Stimulated activated CD8-positive, alpha-beta memory T cell treated with anti-CD3 and anti-CD28 coated beads, Interleukin-7, amount 100 ng/mL, for 24 hours (primary cell): ENCODE measurements at regions not wholly inside any gene's neighbourhood (a gene's known extent, or its start where the extent isn't known, plus 50 kb on each side); places are given as distances from the start of the nearest gene placed in this dataset.

Source experiments
- DNase-seq: peaks from one replicate; pipeline ENCODE4 v3.0.0-alpha.2; 2020; ENCODE audit warnings: low read depth

DNA sequence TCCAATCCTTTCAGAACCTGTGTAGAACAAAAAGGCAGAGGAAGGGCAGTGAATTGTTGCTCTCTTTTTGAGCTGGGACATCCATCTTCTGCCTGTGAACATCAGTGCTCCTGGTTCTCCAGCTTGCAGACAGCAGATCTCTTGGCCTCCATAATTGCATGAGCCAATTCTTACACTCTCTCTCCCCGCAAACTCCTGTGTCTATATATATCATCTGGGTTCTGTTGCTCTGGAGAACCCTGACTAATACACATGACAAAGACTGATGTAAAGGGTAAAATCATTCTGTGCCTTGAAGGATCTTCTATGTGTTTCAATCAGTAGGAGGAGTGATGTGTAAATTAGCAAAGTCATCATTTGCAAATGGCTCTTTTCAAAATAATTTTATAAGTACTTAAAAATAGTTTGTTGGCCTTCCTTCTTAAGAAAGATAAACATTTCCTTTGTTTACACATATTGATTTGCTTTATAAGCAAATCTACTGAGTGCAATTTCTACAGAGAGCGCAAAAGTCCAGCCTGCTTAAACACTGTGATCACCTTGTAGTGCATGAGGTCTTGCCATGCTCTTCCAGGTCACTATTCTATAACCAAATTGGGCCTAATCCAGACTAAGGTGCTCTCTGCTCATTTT lies 154.9 kb upstream of the ANKRD28 start:
- DNase-seq, result no peak

DNA sequence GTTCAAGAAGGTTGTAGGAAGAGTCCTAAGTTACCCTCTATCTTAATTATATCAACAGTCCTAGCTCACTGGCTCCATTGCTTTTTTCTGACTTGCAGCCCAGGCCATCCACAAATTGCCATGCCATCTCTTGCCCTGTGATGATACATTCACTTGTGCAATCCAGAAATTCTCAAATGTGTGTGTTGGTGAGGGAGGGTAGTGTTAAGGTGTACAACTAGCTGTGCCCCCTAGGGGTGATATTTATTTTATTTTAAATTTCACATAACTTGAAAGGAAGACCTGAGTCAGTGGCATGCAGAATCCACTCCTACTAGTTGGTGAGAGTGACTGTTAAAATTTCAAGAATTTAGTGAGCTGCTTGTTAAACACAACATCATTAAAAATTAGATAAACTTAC lies 156.1 kb upstream of the ANKRD28 start:
- no peak for DNase-seq

DNA sequence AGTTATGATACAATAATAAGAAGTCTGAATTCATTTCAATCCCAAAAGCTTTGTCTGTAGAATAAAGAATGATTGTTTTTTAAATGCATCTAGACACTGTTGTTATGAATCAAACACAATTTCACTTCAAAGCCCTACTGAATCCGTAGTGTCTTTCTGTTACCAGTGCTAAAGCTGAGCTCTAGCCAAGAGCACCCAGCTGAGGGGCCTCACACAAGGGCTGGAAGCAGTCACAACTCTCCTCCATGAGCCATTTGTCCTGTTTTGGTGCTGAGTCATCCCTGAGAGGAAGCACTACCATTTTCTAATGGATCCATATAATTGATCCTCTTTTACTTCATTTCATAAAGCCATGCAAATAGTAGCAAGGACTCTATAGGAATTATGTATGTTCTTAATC lies 158.2 kb upstream of the ANKRD28 start:
- no peak for DNase-seq

DNA sequence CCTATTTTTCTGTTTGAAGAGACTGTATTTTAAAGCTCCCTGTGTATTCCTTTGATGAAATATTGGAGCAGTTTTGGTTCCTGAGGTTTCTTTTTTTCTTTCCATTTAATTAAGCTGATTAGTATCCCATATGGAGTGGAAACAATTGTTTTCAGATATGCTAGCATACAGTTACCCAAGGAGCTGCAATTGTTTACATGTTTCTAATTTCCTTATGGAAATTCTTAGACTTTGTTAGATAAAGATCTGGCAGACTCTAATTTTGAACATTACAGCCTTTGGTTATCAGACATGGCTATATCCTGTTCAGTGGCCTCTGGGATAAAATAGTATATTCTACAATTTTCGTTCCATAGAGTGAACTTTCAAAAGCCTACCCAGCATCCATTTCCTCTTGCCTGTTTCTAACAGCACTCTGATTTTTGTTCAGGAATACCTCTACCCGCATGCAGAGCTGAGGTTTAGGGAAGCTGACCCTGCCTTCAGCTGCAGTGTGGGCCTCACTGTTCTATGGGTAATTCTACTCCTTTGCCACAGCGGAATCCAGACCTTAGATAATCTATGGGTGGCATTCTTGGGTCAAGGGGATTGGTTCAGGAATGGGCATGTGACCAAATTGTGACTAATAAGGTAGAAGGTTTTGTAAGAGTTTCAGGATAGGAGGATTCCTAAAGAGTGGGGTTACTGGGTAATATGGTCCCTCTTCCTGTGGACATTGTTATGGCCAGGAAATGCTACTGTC lies 161.1 kb upstream of the ANKRD28 start:
- DNase-seq, result no peak

DNA sequence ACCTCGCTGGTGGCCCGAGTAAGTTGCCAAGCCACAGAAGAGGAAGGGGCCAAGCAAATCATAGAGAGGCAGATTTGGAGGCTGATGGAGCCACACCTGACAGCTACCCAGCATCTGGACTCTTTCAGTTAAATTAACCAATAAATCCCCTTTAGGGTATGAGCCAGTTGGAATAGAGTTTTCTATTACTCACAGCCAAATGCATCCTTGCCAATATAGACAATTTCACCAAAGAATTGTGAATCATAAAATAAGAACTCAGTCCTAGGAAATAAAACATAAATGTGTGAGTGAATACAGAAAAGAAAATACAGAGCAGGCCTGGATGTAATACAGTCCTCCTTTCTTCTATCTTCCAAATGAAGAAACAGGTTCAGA lies 161.6 kb upstream of the ANKRD28 start:
- DNase-seq, result no peak

DNA sequence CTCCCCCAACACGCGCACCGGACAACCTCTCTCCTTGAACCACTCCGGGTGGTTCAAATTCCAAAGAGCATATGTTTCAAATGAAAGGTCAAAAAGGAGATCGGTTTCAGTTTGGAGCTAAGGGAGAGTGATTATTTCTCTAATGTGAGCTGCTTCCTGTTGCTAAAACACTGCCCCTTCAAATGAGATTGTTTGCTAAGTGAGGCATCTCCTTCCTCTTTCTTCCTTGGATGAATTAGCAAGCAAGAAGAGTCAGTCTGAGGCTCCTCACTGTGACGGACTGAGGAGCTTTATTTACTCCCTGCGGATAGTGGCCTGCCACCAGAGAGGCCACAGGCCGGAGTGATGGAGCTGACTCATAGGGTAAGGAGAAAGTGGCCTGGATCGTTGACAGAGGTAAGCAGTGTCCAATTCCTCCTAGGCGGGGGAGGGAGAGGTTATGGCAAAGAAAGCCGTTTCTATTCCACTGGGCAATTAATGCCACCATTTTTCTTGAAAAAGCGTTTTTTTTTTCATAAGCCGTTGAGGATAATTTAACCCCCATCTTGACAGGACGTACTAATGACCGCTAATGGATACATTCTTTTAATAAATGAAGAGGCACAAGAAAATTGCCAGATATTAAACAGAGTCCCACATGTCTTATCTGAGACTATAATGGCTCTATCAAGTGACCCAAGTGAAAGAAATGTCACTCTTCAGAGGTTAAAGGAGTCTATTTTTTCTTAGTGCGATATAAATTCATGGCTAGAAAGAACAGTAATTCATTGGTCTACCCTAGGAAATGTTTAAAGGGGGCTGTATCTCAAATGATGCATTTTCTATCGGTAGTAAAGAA lies 167.0 kb upstream of the ANKRD28 start:
- DNase-seq, result no peak

- DNase-seq, result no peak
These were observed 169.8 kb upstream of the ANKRD28 start for GRCh38 chr3:15967577-15967976.

DNA sequence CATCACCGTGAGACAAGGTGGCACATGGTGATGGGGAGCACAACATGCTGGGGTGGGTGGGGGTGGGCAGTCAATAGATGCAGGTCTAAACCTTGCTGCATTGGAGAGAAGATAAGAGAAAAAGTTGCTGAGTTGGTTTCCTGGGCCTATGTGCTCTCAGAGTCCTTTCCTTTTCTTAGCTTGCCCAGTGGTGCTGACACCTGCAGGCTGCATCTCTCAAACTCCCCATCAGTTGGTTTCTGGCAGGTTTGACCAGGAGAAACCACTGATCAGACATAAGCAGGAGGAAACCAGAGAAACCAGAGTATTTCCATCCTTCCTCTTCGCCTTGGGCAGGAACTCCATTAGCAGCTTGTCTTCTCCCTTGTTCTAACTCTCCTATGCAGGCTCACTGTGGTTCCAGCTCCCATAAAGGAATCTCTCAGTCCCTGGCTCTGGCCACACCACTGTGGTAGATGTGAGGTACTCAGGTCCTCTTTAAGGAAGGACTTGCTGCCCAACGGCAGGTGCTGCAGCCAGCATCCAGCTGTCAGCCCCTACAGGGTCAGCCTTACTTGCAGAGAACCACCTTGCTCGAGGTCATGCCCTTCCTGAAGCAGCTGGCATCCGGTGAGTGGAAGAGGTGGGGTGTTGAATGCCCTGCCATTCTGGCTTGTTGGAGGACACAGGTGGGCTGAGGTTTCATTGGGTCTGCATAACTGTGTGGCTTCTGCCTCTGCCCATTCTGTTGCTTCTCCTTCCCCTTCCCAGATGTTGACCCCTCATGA lies 172.3 kb upstream of the ANKRD28 start:
- no peak for DNase-seq

GRCh38 chr3:15973414-15973813 lies 175.6 kb upstream of the ANKRD28 start:
- DNase-seq, result no peak

- no peak for DNase-seq
These were observed 176.2 kb upstream of the ANKRD28 start for GRCh38 chr3:15973940-15974339.

DNA sequence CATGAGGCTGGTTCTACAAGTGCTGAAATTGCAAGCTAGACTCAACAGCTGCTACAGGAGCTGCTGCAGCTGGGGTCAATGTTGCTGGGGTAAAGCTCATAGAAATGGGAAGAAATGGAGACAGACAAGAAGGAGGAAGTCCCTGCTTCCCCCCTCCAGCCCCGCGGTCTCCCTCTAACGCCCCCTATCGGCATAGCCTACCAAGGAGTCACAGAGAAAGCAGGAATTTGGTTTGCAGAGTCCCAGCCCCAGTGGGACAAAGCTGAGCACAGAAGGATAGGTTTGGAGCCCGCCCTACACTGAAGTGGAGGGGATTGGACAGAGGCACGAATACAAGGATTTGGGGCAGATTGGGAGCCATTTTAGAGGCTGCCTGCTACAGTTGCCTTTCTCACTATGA lies 176.9 kb upstream of the ANKRD28 start:
- DNase-seq, result no peak

GRCh38 chr3:15976524-15976923 lies 178.7 kb upstream of the ANKRD28 start:
- no peak for DNase-seq

DNA sequence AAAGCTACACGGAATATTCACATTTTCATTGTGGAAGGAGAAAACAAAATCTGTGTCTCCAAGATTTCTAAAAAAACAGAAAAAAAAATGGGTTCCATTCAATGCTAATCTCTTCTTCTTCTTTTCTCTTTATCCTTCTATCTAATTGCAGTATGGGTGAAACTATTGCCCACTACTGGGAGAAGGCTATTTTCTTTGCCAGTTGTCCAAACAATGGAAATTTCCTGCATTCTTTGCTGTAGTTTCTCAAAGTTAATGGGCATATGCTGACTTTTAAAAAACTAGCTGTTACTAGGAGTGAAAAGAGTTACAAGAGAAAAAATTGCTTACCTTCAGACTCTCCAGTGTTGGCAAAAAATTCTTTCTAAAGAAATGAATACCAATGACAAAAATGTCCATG lies 179.3 kb upstream of the ANKRD28 start:
- DNase-seq, result no peak

DNA sequence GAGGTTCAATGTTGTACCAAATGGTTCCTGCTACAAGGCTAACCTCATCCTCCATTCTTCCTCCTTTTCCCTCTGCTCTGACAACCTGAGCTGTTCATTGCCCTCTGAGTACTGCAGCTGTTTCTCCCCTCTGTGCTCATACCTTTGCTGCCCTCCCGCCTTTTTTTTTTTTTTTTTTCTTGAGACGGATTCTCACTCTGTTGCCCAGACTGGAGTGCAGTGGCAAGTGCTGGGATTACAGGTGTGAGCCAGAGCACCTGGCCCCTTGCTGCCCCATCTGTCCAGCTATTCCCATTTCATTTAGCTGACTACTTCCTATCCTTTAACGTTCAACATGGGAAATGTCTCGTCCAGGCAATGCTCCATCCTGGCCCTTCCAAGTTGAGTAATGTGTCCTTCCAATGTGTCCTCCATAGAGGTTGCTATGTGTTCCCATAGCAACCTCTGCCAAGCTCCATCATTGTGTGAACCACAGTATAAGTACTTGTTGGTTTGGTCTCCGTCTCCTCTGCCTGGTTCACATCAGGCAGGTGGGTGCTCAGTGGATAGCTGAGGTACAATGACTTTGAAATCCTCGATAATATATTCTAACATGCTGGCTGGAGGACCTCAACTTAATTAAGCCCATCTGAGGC lies 179.9 kb upstream of the ANKRD28 start:
- DNase-seq, result no peak

DNA sequence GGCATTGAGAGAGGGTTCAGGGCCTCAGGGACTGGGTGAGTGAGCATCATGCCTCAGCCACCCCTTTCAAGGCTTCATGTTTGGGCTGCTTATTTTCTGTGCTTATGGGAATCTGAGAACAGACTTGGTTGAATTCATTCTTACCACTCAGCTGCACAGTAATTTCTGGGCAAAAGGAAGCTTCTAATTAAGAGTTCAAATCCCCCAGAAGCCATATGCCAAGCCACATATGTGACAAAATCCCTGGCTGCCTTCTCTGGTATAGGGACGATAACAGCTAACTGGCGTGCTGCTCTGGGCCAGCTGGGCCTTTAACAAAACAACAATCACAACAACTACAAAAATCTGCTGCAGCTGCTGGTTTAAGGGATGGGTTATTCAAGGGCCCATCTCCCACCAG lies 181.0 kb upstream of the ANKRD28 start:
- no peak for DNase-seq

- no peak for DNase-seq
These were observed 181.7 kb upstream of the ANKRD28 start for GRCh38 chr3:15979495-15979894.

DNA sequence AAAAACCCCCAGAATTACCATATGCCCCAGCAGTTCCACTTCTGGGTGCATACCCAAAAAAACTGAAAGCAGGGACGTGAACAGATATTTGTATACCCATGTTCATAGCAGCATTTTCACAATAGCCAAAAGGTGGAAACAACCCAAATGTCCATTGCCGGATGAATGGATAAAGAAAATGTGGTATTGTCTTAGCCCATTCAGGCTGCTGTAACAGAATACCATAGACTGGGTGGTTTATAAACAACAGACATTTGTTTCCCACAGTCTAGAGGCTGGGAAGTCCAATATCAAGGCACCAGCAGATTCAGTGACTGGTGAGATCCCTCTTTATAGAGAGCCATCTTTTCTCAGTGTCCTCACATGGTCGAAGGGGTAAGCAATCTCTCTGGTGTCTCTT lies 182.1 kb upstream of the ANKRD28 start:
- DNase-seq, result no peak

GRCh38 chr3:15982243-15982642 lies 184.5 kb upstream of the ANKRD28 start:
- DNase-seq, result no peak

GRCh38 chr3:15982667-15983196 lies 185.0 kb upstream of the ANKRD28 start:
- no peak for DNase-seq

- no peak for DNase-seq
These were observed 185.5 kb upstream of the ANKRD28 start for GRCh38 chr3:15983232-15983631.

DNA sequence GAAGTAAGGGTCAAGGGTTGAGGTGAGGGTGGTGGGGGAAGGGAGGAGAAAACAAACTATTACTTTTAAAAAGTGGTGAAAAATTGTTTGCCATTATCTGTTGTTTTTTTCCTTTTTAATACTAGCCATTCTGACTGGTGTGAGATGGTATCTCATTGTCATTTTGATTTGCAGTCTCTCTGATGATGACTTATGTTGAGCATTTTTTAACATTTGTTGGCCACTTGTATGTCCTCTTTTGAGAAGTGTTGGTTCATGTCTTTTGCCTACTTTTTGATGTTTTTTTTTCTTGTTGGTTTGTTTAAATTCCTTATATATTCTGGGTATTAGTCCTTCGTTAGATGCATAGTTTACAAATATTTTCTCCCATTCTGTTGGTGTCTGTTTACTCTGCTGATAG lies 185.9 kb upstream of the ANKRD28 start:
- DNase-seq, result no peak

DNA sequence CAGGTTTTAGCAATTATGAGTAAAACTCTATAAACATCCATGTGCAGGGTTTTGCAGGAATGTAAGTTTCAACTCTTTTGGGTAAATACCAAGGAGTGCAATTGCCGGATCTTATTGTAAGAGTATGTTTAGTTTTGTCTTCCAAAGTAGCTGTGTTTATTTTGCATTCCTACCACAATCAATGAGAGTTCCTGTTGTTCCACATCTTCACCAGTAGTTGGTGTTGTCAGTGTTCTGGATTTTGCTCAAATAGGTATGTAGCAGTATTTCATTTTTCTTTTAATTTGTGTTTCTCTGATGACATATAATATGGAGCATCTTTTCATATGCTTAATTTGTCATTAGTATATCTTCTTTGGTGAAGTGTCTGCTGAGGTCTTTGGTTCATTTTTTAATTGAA lies 185.1 kb upstream of the GALNT15 start:
- DNase-seq, result no peak
